ENCODE measurements at regions not wholly inside any gene's neighbourhood (a gene's known extent, or its start where the extent isn't known, plus 50 kb on each side); places are given as distances from the start of the nearest gene placed in this dataset.

GRCh38 chr4:49221209-49221608 lies 235.1 kb downstream of the CWH43 start:
- TF ChIP-seq CTCF (IDR thresholded peaks at IDR 0.05) (no peak), POLR2A (IDR thresholded peaks at IDR 0.05) (no peak)
